Esophagus squamous epithelium (tissue), 4 donors: ENCODE measurements at regions not wholly inside any gene's neighbourhood (a gene's known extent, or its start where the extent isn't known, plus 50 kb on each side); places are given as distances from the start of the nearest gene placed in this dataset.

Source experiments
- CTCF ChIP-seq, 6 experiments: fragments of 450-650 bp in 4 of 6; fragments of 200-600 bp in 2 of 6; sonication (generic) in 2 of 6; IDR thresholded peaks; one replicate each; pipeline ENCODE4 v1.5.1; 2016 to 2019; ENCODE audit warnings: antibody characterized with exemption in 6 of 6, mild to moderate bottlenecking in 4 of 6, moderate library complexity in 4 of 6
- POLR2A ChIP-seq, 4 donors: fragments of 450-650 bp; IDR thresholded peaks; one replicate each; pipeline ENCODE4 v1.6.1; 2017; ENCODE audit warnings: antibody characterized with exemption in 4 of 4, mild to moderate bottlenecking in 4 of 4, moderate library complexity in 3 of 4

GRCh38 chr1:93743465-93743864 is 61.8 kb upstream of the BCAR3 start:
- TF ChIP-seq CTCF (IDR thresholded peaks at IDR 0.05) (no peak), POLR2A (IDR thresholded peaks at IDR 0.05) (no peak)
